HG03354 (cell line): ENCODE measurements at regions not wholly inside any gene's neighbourhood (a gene's known extent, or its start where the extent isn't known, plus 50 kb on each side); places are given as distances from the start of the nearest gene placed in this dataset.

ENCODE experiments used
- ATAC-seq: cut with Tn5 transposase; IDR thresholded peaks from one replicate; pipeline ENCODE4 v1.9.1; 2021; ENCODE audit warnings: mild to moderate bottlenecking; ENCODE audit not compliant: unreplicated experiment, poor library complexity, severe bottlenecking

GRCh38 chr6:117215353-117216090, 49.8 kb upstream of the VGLL2 start:
- ATAC-seq = no peak
